ENCODE measurements at regions not wholly inside any gene's neighbourhood (a gene's known extent, or its start where the extent isn't known, plus 50 kb on each side); places are given as distances from the start of the nearest gene placed in this dataset.

GRCh38 chr7:25427721-25428120 lies 199.4 kb upstream of the NPVF start:
- no peak for ATAC-seq
- H3K4me1 ChIP-seq (ENCODE audit: insufficient read depth, low read length): no peaks in the 10 kb centered on the region
- no peak overlapping the region for H3K27ac ChIP-seq (ENCODE audit: low read length)
- H4K20me1 ChIP-seq (ENCODE audit: low read length): no peaks in the 10 kb centered on the region
- intact Hi-C loops (cut with micrococcal nuclease): no loop called here
- H2AFZ ChIP-seq (ENCODE audit: low read length): no peak overlapping the region
- no peaks in the 10 kb centered on the region for H3K36me3 ChIP-seq (ENCODE audit: low read depth, low read length)
- H3K9ac ChIP-seq (ENCODE audit: low read length): no peak overlapping the region
- ChIA-PET POLR2A (ENCODE audit: unreplicated experiment) (interaction anchor here (0.6 kb wide), 1 partner anchor 36 kb away, joined by 9 read pairs; no protein-coding TSS in a partner anchor), CTCF (no interaction called here)
- no peak overlapping the region for H3K4me2 ChIP-seq (ENCODE audit: low read length)
- no peaks in the 10 kb centered on the region for H3K9me2 ChIP-seq (replicated peaks; ENCODE audit: low read length)
- H3K79me2 ChIP-seq (ENCODE audit: low read length): no peaks in the 10 kb centered on the region
- TF ChIP-seq EZH2phosphoT487 (IDR thresholded peaks at IDR 0.05; ENCODE audit: borderline replicate concordance, low read length): no peak
- TF ChIP-seq CTCF (conservative IDR thresholded peaks at IDR 0.05; ENCODE audit: low read depth, low read length): no peak
- no peak for TF ChIP-seq EZH2 (IDR thresholded peaks at IDR 0.05; ENCODE audit: low read length, unreplicated experiment)
- no peak overlapping the region for H3K4me3 ChIP-seq (ENCODE audit: low read length)
- no peak for DNase-seq
- no peaks in the 10 kb centered on the region for H3F3A ChIP-seq (ENCODE audit: low read length, unreplicated experiment)
- peaks cover 68% of the 10 kb centered on the region for H3K27me3 ChIP-seq (ENCODE audit: low read length)
- no peaks in the 10 kb centered on the region for H3K9me3 ChIP-seq (ENCODE audit: low read length)
- no TSS peak for BruUV-seq (replicated peaks)

GRCh38 chr7:25429731-25430130 lies 201.4 kb upstream of the NPVF start:
- Histone ChIP-seq H3F3A (ENCODE audit: low read length, unreplicated experiment) (no peaks in the 10 kb centered on the region), H3K4me1 (ENCODE audit: insufficient read depth, low read length) (no peaks in the 10 kb centered on the region), H3K4me2 (ENCODE audit: low read length) (no peak overlapping the region), H2AFZ (ENCODE audit: low read length) (no peak overlapping the region), H3K9ac (ENCODE audit: low read length) (no peak overlapping the region), H3K79me2 (ENCODE audit: low read length) (no peaks in the 10 kb centered on the region), H3K4me3 (ENCODE audit: low read length) (no peak overlapping the region), H3K36me3 (ENCODE audit: low read depth, low read length) (no peaks in the 10 kb centered on the region), H3K9me3 (ENCODE audit: low read length) (no peaks in the 10 kb centered on the region), H4K20me1 (ENCODE audit: low read length) (no peaks in the 10 kb centered on the region), H3K9me2 (replicated peaks; ENCODE audit: low read length) (no peaks in the 10 kb centered on the region), H3K27me3 (ENCODE audit: low read length) (peaks cover 85% of the 10 kb centered on the region), H3K27ac (ENCODE audit: low read length) (no peak overlapping the region)
- TF ChIP-seq EZH2 (IDR thresholded peaks at IDR 0.05; ENCODE audit: low read length, unreplicated experiment) (no peak), CTCF (conservative IDR thresholded peaks at IDR 0.05; ENCODE audit: low read depth, low read length) (no peak), EZH2phosphoT487 (IDR thresholded peaks at IDR 0.05; ENCODE audit: borderline replicate concordance, low read length) (no peak)
- intact Hi-C loops (cut with micrococcal nuclease): no loop called here
- no TSS peak for BruUV-seq (replicated peaks)
- ATAC-seq: no peak
- no peak for DNase-seq
- CTCF ChIA-PET: no interaction called here
- POLR2A ChIA-PET (ENCODE audit: unreplicated experiment): no interaction called here

GRCh38 chr7:25430200-25430931 lies 202.1 kb upstream of the NPVF start:
- no peaks in the 10 kb centered on the region for H3F3A ChIP-seq (ENCODE audit: low read length, unreplicated experiment)
- H3K4me1 ChIP-seq (ENCODE audit: insufficient read depth, low read length): no peaks in the 10 kb centered on the region
- no peaks in the 10 kb centered on the region for H3K36me3 ChIP-seq (ENCODE audit: low read depth, low read length)
- no peak overlapping the region for H3K4me3 ChIP-seq (ENCODE audit: low read length)
- no peak overlapping the region for H2AFZ ChIP-seq (ENCODE audit: low read length)
- no peak for TF ChIP-seq CTCF (conservative IDR thresholded peaks at IDR 0.05; ENCODE audit: low read depth, low read length)
- no peak for TF ChIP-seq EZH2 (IDR thresholded peaks at IDR 0.05; ENCODE audit: low read length, unreplicated experiment)
- TF ChIP-seq EZH2phosphoT487 (IDR thresholded peaks at IDR 0.05; ENCODE audit: borderline replicate concordance, low read length): no peak
- no peak overlapping the region for H3K4me2 ChIP-seq (ENCODE audit: low read length)
- no peak overlapping the region for H3K9ac ChIP-seq (ENCODE audit: low read length)
- H3K27me3 ChIP-seq (ENCODE audit: low read length): peaks cover 88% of the 10 kb centered on the region
- H4K20me1 ChIP-seq (ENCODE audit: low read length): no peaks in the 10 kb centered on the region
- no TSS peak for BruUV-seq (replicated peaks)
- ChIA-PET CTCF (no interaction called here), POLR2A (ENCODE audit: unreplicated experiment) (no interaction called here)
- H3K9me2 ChIP-seq (replicated peaks; ENCODE audit: low read length): no peaks in the 10 kb centered on the region
- intact Hi-C loops (cut with micrococcal nuclease): no loop called here
- no peaks in the 10 kb centered on the region for H3K9me3 ChIP-seq (ENCODE audit: low read length)
- DNase-seq (no peak), ATAC-seq (no peak)
- H3K79me2 ChIP-seq (ENCODE audit: low read length): no peaks in the 10 kb centered on the region
- no peak overlapping the region for H3K27ac ChIP-seq (ENCODE audit: low read length)

All from PC-3 (cell line).